H1 (cell line): ENCODE measurements at regions not wholly inside any gene's neighbourhood (a gene's known extent, or its start where the extent isn't known, plus 50 kb on each side); places are given as distances from the start of the nearest gene placed in this dataset.

Experiments
- CEBPB ChIP-seq: IDR thresholded peaks from 2 replicates; pipeline ENCODE4 v1.6.1; 2012; ENCODE audit warnings: low read depth, low read length
- EP300 ChIP-seq, 2 experiments: IDR thresholded peaks; 1 replicate in 1 of 2; 2 replicates in 1 of 2; pipeline ENCODE4 v1.6.1; 2011 to 2012; ENCODE audit warnings: low read depth in 2 of 2, low read length in 2 of 2, mild to moderate bottlenecking in 2 of 2, borderline replicate concordance in 1 of 2, inconsistent platforms in 1 of 2, moderate library complexity in 1 of 2
- EZH2 ChIP-seq: fragments of 200-600 bp; sonication (generic); IDR thresholded peaks from 2 replicates; pipeline ENCODE4 v1.7.1; 2012; ENCODE audit warnings: low read depth, mild to moderate bottlenecking, moderate library complexity, low read length, inconsistent platforms; ENCODE audit not compliant: severe bottlenecking
- GABPA ChIP-seq: IDR thresholded peaks from 2 replicates; pipeline ENCODE4 v1.6.1; 2011; ENCODE audit warnings: mild to moderate bottlenecking, low read length, moderate library complexity, borderline replicate concordance; ENCODE audit not compliant: insufficient read depth
- KDM1A ChIP-seq: fragments of 200-600, 300-600 bp; sonication (generic); IDR thresholded peaks from 2 replicates; pipeline ENCODE4 v1.7.1; 2016; ENCODE audit warnings: mild to moderate bottlenecking, low read length, borderline replicate concordance
- TF ChIP-seq, protein P1 (sequence below), 3 experiments: IDR thresholded peaks; 1 replicate in 2 of 3; 2 replicates in 1 of 3; pipeline versions ENCODE4 v1.5.1 to v1.6.1; 2011; ENCODE audit warnings: low read length in 3 of 3, mild to moderate bottlenecking in 3 of 3, inconsistent platforms in 2 of 3, low read depth in 1 of 3, moderate library complexity in 1 of 3; ENCODE audit not compliant: insufficient read depth in 1 of 3; ENCODE audit errors: control extremely low read depth in 1 of 3

DNA sequence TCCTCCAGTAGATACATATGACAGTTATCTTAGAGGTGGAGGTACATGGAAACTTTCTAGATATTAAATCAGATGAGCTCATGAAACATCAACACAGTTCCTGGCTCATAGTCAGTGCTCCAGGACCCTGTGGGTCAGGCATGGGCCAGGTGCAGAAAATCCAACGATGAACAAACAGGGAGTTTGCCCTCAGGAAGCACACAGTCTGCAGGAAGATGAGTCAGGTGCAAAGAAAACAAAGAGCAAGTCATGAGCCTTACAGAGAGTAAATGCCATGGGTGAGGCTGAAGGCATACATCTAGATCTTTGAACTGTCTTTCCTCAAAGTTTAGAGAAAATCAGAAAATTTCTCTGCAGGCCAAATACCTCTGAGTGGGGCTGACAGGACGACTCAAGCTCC is 184.2 kb upstream of the TPM1 start:
- TF ChIP-seq EZH2 (no peak), EP300 (IDR thresholded peaks at IDR 0.05; ENCODE audit: borderline replicate concordance in 1 of 2, low read depth in 2 of 2, low read length in 2 of 2) (no peak), KDM1A (no peak), GABPA (no peak), CEBPB (no peak)
- TF ChIP-seq, protein P1, sequence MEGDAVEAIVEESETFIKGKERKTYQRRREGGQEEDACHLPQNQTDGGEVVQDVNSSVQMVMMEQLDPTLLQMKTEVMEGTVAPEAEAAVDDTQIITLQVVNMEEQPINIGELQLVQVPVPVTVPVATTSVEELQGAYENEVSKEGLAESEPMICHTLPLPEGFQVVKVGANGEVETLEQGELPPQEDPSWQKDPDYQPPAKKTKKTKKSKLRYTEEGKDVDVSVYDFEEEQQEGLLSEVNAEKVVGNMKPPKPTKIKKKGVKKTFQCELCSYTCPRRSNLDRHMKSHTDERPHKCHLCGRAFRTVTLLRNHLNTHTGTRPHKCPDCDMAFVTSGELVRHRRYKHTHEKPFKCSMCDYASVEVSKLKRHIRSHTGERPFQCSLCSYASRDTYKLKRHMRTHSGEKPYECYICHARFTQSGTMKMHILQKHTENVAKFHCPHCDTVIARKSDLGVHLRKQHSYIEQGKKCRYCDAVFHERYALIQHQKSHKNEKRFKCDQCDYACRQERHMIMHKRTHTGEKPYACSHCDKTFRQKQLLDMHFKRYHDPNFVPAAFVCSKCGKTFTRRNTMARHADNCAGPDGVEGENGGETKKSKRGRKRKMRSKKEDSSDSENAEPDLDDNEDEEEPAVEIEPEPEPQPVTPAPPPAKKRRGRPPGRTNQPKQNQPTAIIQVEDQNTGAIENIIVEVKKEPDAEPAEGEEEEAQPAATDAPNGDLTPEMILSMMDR (IDR thresholded peaks at IDR 0.05; ENCODE audit: control extremely low read depth in 1 of 3, insufficient read depth in 1 of 3, low read depth in 1 of 3, low read length in 3 of 3), result no peak
